HG02981 (cell line): ENCODE measurements at regions not wholly inside any gene's neighbourhood (a gene's known extent, or its start where the extent isn't known, plus 50 kb on each side); places are given as distances from the start of the nearest gene placed in this dataset.

Source experiments
- ATAC-seq: cut with Tn5 transposase; IDR thresholded peaks from one replicate; pipeline ENCODE4 v1.9.1; 2021; ENCODE audit warnings: mild to moderate bottlenecking, moderate library complexity; ENCODE audit not compliant: unreplicated experiment

GRCh38 chr7:25544254-25544653 is 316.0 kb upstream of the NPVF start:
- ATAC-seq: no peak

DNA sequence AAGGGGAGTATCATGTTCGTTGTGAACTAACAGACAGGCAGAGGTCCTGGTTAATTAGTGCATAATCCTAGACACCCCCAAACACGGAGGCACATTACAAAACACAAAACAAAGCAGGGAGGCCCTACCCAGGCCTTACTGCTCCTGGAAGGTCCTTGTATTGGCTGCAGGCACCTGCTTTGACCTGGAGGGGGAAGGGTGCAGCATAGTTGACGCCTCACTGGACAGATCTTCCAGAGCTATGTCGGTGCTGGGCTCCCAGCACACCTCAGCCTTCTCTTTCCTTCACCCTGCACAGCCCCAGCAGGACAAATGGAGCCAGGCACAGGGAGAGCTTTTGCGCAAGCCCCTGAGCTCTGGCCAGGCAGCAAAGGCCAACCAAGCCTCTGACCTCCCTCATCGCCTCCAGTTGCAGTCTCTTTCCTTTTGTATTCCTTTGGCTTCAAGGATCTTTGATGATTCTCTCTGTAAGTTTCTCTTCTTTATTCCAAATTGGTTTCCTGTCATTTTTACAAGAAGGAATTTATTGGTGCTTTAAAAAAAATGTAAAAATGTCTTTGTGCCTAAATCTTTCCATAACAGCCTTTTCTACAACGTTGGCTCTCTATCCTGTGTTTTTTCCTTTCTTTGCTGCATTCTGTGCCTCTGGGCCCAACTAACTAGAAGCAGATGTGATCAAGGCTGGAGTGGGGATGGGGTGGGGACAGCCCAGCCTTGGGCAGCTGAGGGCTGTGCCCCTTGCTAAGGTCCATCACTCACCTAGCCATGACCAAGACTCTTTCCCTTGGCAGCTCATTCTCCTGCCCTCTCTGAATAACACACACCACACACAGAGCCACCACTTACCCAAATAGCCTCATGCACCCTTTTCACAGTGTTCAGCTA is 317.1 kb upstream of the NPVF start:
- ATAC-seq: no peak

- ATAC-seq: no peak
These were observed 318.0 kb upstream of the NPVF start for GRCh38 chr7:25546306-25546705.

DNA sequence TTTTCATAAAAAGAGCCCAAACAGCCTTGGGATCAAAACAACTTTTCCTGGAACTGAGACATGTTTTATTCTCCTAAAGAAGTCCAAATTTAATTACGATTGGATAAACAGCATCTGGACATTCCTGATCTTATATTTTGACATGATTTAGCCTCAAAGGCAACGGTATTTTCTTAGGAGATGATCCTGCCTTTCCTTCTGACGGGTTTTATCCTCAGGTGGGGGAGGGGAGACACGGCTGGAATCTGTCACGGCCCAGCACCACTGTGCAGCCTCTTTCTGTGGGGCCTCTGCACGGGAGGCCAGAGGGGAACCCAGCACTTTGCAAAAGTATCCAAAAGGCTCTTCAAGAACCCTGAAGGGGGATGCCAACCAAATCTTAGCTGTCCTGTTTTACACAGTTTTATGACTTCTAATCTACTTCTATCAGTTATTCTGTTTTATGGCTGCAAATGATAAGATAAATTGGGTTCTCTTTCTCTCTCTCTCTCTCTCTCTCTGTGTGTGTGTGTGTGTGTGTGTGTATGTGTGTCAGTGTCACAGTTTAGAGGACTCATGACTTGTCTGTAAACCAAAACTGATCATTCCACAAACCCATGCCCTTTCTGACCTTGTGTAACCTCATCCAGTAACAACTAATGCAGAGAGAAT is 321.1 kb upstream of the NPVF start:
- ATAC-seq: no peak

- ATAC-seq: no peak
These were observed 321.9 kb upstream of the NPVF start for GRCh38 chr7:25550149-25550548.

- no peak for ATAC-seq
These were observed 324.7 kb upstream of the NPVF start for GRCh38 chr7:25552998-25553397.

DNA sequence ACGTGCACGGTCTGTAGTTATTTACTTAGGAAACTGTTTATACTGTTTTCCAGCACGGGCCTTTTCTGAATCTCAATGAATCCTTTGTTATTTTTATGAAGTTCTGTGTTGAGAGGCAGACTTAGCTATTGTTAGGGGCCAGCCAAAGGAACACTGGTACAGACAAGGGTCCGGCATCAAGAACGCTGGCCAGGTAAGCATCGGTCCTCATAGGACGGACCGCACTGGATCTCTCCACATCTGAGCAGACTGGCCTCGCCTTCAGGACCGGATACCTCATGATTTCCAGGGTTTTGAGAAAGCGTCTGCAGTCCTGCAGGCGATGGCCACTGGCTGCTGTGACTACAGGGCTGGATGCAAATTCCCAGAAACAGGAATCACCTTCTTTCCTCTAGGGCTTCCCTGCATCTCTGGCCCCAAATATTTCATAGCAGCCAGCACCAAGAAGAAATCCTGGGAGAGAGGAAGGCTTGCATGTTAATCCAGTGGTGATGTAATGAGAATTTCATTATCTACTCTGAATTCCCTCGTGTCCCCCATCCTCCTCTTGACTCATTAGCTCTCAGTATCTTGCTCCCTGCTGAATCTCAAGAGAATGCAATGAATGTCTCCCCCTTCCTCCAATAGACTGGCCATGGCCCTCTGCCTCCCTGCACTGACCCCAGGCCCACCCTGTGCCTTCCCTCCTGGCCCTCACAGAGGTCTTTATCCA is 325.4 kb upstream of the NPVF start:
- ATAC-seq: no peak

DNA sequence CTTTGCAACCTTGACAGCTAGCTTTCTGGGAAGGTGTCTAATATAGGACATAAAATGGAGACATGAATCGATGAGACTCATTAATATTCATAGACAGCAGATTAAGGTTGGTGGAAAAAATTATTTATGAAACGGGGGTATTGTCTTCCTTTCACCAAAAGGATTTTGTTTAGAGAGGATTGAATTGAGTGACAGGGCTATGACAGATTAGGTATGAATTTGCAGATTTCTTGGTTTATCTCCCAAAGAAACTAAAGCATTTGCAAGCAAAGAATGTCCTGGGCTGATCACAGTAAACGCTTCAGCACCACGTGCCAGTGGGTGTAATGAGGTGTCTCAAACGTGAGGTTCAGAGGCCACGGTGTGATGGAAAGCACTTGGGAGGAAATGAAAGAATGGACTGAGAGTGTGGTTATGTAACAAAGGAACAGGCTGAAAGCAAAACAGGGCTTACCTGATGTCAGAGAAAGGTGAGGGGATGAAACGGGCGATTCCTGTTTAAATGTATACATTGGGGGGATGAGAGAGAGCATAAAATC is 329.2 kb upstream of the NPVF start:
- ATAC-seq: no peak

GRCh38 chr7:25557930-25558329 is 329.6 kb upstream of the NPVF start:
- ATAC-seq: no peak

DNA sequence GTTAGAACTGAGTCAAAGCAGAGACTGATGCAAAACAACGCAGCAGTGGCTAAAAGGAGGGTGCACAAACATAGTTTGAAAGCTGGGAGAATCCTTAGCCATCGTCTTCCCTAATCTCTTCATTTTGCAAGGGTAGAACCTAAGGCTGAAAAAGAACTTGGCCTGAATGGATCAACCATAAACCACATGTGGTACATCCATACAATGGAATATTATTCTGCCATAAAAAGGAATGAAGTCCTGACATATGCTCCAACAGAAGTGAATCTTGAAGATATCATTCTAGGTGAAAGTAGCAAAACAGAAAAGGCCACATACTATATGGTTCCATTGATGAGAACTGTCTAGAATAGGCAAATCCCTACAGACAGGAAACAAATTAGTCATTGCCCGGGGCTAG is 330.3 kb upstream of the NPVF start:
- no peak for ATAC-seq

GRCh38 chr7:25559581-25560367 is 331.5 kb upstream of the NPVF start:
- no peak for ATAC-seq

GRCh38 chr7:25562673-25563182 is 334.4 kb upstream of the NPVF start:
- ATAC-seq: no peak

DNA sequence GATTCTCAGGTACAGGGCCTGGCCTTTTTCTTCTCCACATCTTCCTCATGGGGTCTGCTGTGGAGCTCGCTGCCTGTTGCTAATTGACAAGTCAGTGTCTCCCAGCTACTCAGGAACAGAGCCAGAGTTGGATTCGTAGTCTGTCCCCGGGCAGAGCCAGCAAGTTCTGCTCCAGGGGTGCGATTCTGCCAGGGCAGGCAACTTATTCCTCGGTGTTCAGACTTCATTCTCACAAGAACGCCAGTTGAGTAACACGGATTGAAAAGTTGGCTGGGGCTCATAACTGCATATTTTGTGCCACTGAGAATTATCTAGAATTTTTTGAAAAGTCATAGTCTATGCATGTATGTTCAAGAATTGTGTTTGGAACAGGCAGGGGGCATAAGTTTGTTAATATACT is 336.7 kb upstream of the NPVF start:
- ATAC-seq: no peak

GRCh38 chr7:25565949-25566348 is 337.7 kb upstream of the NPVF start:
- ATAC-seq: no peak

DNA sequence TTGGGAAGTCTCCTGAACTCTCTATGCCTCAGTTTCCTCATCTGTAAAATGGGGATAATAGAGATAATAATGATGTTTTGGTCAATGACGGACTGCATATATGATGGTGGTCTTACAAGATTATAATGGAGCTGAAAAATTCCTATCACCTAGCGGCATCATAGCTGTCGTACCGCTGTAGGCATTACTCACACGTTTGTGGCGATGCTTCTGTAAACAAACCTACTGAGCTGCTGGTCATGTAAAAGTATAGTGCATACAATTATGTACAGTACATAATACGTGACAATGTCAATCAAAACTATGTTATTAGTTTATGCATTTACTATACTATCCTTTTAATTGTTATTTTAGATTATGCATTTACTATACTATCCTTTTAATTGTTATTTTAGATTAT is 339.1 kb upstream of the NPVF start:
- ATAC-seq: no peak

- ATAC-seq: no peak
These were observed 341.5 kb upstream of the NPVF start for GRCh38 chr7:25569765-25570164.

DNA sequence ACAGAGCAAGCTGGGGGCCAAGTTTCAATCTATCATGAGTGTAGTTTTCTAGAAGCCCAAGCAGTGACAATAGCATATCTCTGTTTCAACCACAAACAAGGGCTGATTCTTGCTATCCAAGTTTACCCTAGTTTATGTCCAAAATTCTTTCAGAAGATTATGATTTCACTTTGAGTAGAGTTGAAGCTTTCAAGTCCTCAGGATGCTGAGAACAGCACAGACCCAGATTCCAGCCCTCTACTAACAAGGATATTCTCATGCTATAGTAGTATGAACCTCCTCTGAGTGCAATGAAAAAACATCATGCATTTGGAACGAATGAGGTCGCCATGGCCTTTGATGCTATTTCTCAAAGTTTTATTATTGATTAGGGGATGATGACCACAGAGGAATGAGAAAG is 344.1 kb upstream of the NPVF start:
- no peak for ATAC-seq

DNA sequence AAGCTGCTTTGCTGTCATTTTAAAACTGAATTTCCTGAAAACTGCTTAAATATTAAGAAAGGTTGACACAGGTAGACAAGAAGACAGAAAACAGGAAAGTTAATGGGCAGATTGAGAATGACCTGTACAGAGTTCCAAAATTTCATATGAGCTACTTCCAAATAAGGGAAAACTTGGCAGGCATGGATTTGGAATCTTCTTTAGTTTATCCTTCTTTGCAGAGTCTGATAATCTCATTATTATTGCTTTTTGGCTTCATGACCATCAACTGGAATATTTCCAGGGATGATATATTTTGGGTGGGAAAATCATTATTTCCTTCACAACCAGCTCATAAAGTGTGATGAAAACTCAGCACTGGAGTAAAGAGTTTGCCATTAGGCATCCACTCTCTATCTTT is 346.5 kb upstream of the NPVF start:
- ATAC-seq: no peak

- no peak for ATAC-seq
These were observed 347.3 kb upstream of the NPVF start for GRCh38 chr7:25575634-25576033.

DNA sequence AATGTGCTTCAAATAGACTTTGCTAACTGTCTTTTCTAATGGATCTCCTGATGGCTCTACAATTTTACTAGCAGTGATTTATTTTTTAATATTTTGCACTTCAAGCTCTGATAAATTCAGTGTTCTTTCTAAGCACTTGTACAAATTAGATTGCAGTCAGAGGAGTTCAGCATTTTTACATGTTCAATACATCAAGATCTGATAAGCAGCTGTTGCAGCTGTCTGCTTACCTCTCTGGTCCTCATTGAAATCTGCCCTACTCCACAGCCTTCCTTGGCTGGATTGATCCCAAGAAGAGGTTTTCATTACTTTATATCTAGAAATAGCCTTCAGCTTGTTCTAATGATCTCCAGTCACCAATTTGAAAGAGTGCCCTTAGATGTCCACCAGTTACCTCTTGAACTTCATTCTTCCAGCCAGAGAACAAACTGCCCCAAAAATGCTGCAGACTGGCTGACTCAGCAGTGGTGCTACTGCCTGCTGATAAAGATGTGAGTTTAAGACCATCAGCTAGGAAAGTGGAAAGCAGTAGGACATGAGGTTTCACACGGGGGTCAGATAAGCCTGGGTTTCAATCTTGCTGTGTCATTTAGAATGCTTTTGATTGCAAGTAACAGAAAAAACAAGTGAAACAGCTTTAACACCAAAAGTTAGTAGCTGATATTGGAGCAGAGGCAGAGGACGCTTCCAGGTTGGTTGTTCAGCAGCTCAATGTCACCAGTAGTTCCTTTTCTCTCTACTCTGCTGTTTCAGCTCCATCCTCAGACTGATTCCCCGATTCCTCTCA is 350.9 kb upstream of the NPVF start:
- ATAC-seq: no peak
